HepG2 (cell line): ENCODE measurements at regions not wholly inside any gene's neighbourhood (a gene's known extent, or its start where the extent isn't known, plus 50 kb on each side); places are given as distances from the start of the nearest gene placed in this dataset.

Experiments
- ATAC-seq: fragments of 200-7000 bp; cut with Tn5 transposase; 3 replicates; pipeline ENCODE4 v1.9.1; 2020; ENCODE audit warnings: mild to moderate bottlenecking, moderate library complexity
- BruUV-seq: library from RNA; stranded (reverse); fragments of 400-500 nt; replicated peaks from 2 replicates; lab custom pipeline; 2021; lab: Mats Ljungman, UMichigan
- CTCF ChIA-PET: fragments of 300-600 bp; formaldehyde crosslinking; extraction: SDS; loops from one replicate; lab custom pipeline; 2021; ENCODE audit warnings: low total read pairs, inconsistent platforms, low intra/inter-chr PET ratio; lab: Yijun Ruan, JAX
- POLR2A ChIA-PET: fragments of 350-600 bp; sonication (Branson Sonifier 250); formaldehyde crosslinking; loops from one replicate; lab custom pipeline; 2020; ENCODE audit warnings: antibody characterized with exemption, inconsistent platforms; lab: Yijun Ruan, JAX
- DNase-seq: peaks from one replicate; pipeline ENCODE4 v3.0.0-alpha.2; 2015; ENCODE audit warnings: low spot score
- FAIRE-seq: peaks from 3 replicates; lab custom pipeline; 2011; peaks lifted over from hg19 to GRCh38; lab: Jason Lieb, UNC
- H2AFZ ChIP-seq: one replicate; pipeline ENCODE4 v1.6.1; 2011; ENCODE audit warnings: low read length, inconsistent platforms
- H3K27ac ChIP-seq: fragments of 300-600 bp; 3 replicates; pipeline ENCODE4 v1.8.0; 2011; ENCODE audit warnings: mixed run types, mild to moderate bottlenecking, mixed read lengths, low read length, inconsistent platforms; ENCODE audit not compliant: insufficient read depth; ENCODE audit errors: extremely low read length
- H3K27me3 ChIP-seq, 2 experiments: fragments of 200-600 bp in 1 of 2; 2 replicates in 1 of 2; 3 replicates in 1 of 2; pipeline versions ENCODE4 v1.6.0 to v1.8.0; 2011; ENCODE audit warnings: low read length in 2 of 2, mild to moderate bottlenecking in 2 of 2, moderate library complexity in 2 of 2, inconsistent platforms in 1 of 2; ENCODE audit not compliant: insufficient read depth in 2 of 2, control insufficient read depth in 1 of 2
- H3K36me3 ChIP-seq, 2 experiments: fragments of 200-600 bp in 1 of 2; replicated peaks in 1 of 2; 2 replicates in 1 of 2; 3 replicates in 1 of 2; pipeline versions ENCODE4 v1.5.1 to v1.8.0; 2011; ENCODE audit warnings: low read length in 2 of 2, inconsistent platforms in 1 of 2; ENCODE audit not compliant: insufficient read depth in 2 of 2, control insufficient read depth in 1 of 2
- H3K4me1 ChIP-seq: 2 replicates; pipeline ENCODE4 v1.5.1; 2012; ENCODE audit warnings: low read length, inconsistent platforms; ENCODE audit not compliant: insufficient read depth
- H3K4me2 ChIP-seq: 2 replicates; pipeline ENCODE4 v1.6.0; 2011; ENCODE audit warnings: low read depth, low read length, inconsistent platforms
- H3K4me3 ChIP-seq, 3 experiments: fragments of 200-600 bp in 1 of 3; sonication (generic), shearing (Covaris generic) in 1 of 3; replicated peaks in 1 of 3; 2 replicates each; pipeline ENCODE4 v1.5.1; 2011 to 2016; ENCODE audit warnings: low read length in 3 of 3, inconsistent platforms in 2 of 3, low read depth in 2 of 3, mild to moderate bottlenecking in 2 of 3, control low read depth in 1 of 3, mixed read lengths in 1 of 3; ENCODE audit not compliant: insufficient read depth in 1 of 3
- H3K79me2 ChIP-seq: one replicate; pipeline ENCODE4 v1.6.1; 2011; ENCODE audit warnings: low read length, inconsistent platforms; ENCODE audit not compliant: insufficient read depth
- H3K9ac ChIP-seq: 2 replicates; pipeline ENCODE4 v1.6.0; 2011; ENCODE audit warnings: mild to moderate bottlenecking, low read depth, low read length, inconsistent platforms; ENCODE audit not compliant: insufficient read depth
- H3K9me3 ChIP-seq: 2 replicates; pipeline ENCODE4 v1.5.1; 2012; ENCODE audit warnings: mild to moderate bottlenecking, low read length
- H4K20me1 ChIP-seq: 2 replicates; pipeline ENCODE4 v1.6.0; 2011; ENCODE audit warnings: inconsistent platforms, mild to moderate bottlenecking, low read length, moderate library complexity; ENCODE audit not compliant: insufficient read depth
- HNRNPLL ChIP-seq: fragments of 200-400 bp; formaldehyde crosslinking; IDR thresholded peaks from 2 replicates; pipeline ENCODE4 v1.6.1; 2017; ENCODE audit warnings: mild to moderate bottlenecking, low read depth, low read length; ENCODE audit not compliant: poor library complexity, severe bottlenecking
- JARID2 ChIP-seq: sonication (generic); formaldehyde crosslinking; IDR thresholded peaks from 2 replicates; pipeline ENCODE4 v1.8.1; 2023; ENCODE audit warnings: missing genetic modification reagents, inconsistent platforms; ENCODE audit not compliant: insufficient replicate concordance
- MAFK ChIP-seq, 2 experiments: IDR thresholded peaks in 1 of 2; conservative IDR thresholded peaks in 1 of 2; 2 replicates each; pipeline ENCODE4 v1.6.1; 2011; ENCODE audit warnings: improper control_type of control experiment in 2 of 2, low read length in 2 of 2
- REL ChIP-seq: sonication (generic); formaldehyde crosslinking; conservative IDR thresholded peaks from 2 replicates; pipeline ENCODE4 v1.8.0; 2022; ENCODE audit warnings: mild to moderate bottlenecking, missing genetic modification reagents, moderate library complexity
- ZNF260 ChIP-seq: sonication (generic); formaldehyde crosslinking; IDR thresholded peaks from 2 replicates; pipeline ENCODE4 v1.4.0; 2020; ENCODE audit warnings: missing genetic modification reagents, low read depth, mild to moderate bottlenecking, borderline replicate concordance
- WGBS: methylation state at CpG from one replicate; pipeline ENCODE4 v1.1.6; 2017; ENCODE audit warnings: low lambda C conversion rate; 5-methylcytosine and 5-hydroxymethylcytosine counted together
- in situ Hi-C: cut with HindIII; loops from 2 replicates; pipeline ENCODE4 v1.10.0; 2017; ENCODE audit warnings: low pct_unique_long_range_greater_than_20kb; ENCODE audit not compliant: extremely low pct_ligation_motif_present
- intact Hi-C: fragments of 100-400 bp; cut with micrococcal nuclease; formaldehyde crosslinking; loops from one replicate; pipeline ENCODE4 v1.10.0; 2022; ENCODE audit not compliant: unreplicated experiment
- TF ChIP-seq, protein P1 (sequence below): IDR thresholded peaks from 2 replicates; pipeline ENCODE4 v1.6.1; 2012; ENCODE audit warnings: low read length, improper control_type of control experiment

DNA sequence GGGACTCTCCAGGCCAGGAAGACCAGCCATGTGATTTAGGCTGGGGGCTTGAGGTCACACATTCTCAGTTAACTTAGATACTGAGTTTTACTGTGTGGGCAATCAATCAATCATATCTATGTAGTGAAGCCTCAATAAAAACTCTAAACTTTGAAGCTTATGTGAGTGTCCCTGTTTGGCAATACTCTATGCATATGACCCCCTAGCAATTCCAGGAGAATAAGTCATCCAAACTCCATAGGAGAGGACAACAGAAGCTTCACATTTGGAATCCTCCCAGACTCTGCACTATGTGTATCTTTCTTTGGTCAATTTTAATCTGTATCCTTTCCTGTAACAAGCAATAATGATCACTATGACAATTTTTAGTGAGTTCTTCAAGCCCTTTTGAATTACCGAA, 216.8 kb upstream of the RGMB start:
- intact Hi-C loops: no loop called here
- Histone ChIP-seq H3K36me3 (no peaks in the 10 kb centered on the region), H3K4me3 (no peak overlapping the region), H3K27me3 (no peaks in the 10 kb centered on the region), H3K9me3 (no peaks in the 10 kb centered on the region), H3K79me2 (no peaks in the 10 kb centered on the region), H3K4me2 (no peak overlapping the region), H2AFZ (no peak overlapping the region), H3K27ac (no peak overlapping the region), H3K4me1 (no peaks in the 10 kb centered on the region), H4K20me1 (no peaks in the 10 kb centered on the region), H3K9ac (no peak overlapping the region)
- ATAC-seq (no peak), FAIRE-seq (no peak), DNase-seq (no peak)
- POLR2A ChIA-PET: no interaction called here
- CTCF ChIA-PET: no interaction called here
- in situ Hi-C loops: no loop called here
- no TSS peak for BruUV-seq
- no peak for TF ChIP-seq REL
- TF ChIP-seq JARID2 (CRISPR knock-in tag): no peak
- no peak for TF ChIP-seq ZNF260 (CRISPR knock-in tag)
- TF ChIP-seq, protein P1, sequence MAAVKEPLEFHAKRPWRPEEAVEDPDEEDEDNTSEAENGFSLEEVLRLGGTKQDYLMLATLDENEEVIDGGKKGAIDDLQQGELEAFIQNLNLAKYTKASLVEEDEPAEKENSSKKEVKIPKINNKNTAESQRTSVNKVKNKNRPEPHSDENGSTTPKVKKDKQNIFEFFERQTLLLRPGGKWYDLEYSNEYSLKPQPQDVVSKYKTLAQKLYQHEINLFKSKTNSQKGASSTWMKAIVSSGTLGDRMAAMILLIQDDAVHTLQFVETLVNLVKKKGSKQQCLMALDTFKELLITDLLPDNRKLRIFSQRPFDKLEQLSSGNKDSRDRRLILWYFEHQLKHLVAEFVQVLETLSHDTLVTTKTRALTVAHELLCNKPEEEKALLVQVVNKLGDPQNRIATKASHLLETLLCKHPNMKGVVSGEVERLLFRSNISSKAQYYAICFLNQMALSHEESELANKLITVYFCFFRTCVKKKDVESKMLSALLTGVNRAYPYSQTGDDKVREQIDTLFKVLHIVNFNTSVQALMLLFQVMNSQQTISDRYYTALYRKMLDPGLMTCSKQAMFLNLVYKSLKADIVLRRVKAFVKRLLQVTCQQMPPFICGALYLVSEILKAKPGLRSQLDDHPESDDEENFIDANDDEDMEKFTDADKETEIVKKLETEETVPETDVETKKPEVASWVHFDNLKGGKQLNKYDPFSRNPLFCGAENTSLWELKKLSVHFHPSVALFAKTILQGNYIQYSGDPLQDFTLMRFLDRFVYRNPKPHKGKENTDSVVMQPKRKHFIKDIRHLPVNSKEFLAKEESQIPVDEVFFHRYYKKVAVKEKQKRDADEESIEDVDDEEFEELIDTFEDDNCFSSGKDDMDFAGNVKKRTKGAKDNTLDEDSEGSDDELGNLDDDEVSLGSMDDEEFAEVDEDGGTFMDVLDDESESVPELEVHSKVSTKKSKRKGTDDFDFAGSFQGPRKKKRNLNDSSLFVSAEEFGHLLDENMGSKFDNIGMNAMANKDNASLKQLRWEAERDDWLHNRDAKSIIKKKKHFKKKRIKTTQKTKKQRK: no peak
- no peak for TF ChIP-seq MAFK (conservative IDR thresholded peaks at IDR 0.05 in 1 of 2, IDR thresholded peaks at IDR 0.05 in 1 of 2; ENCODE audit: low read length in 2 of 2)
- WGBS: 59% methylated on average over 1 of the region's 1 CpG

DNA sequence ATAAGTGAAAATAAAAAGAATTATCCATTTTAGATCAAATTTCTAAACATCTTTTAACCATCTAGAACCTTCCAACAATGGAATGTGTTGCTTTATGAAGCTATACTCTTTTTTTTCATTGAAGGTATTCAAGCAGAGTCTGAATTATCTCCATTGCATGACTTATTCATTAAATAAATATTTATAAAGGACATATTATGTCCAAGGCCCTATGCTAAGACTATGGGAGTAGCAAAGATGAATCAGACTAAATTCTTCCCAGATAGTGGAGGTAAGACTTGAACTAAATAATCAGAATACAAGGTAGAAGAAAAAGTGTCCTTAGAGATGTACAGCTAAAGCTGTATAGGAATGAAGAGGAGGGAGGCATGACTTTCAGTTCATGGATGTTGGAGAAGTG, 215.5 kb upstream of the RGMB start:
- DNase-seq (no peak), FAIRE-seq (no peak), ATAC-seq (no peak)
- ChIA-PET CTCF (no interaction called here), POLR2A (no interaction called here)
- Histone ChIP-seq H3K4me1 (no peaks in the 10 kb centered on the region), H3K27me3 (no peaks in the 10 kb centered on the region), H2AFZ (no peak overlapping the region), H3K4me3 (no peak overlapping the region), H3K27ac (no peak overlapping the region), H3K36me3 (no peaks in the 10 kb centered on the region), H3K9ac (no peak overlapping the region), H3K4me2 (no peak overlapping the region), H3K79me2 (no peaks in the 10 kb centered on the region), H4K20me1 (no peaks in the 10 kb centered on the region), H3K9me3 (no peaks in the 10 kb centered on the region)
- in situ Hi-C loops (no loop called here), intact Hi-C loops (no loop called here)
- no peak for TF ChIP-seq HNRNPLL
- BruUV-seq: no TSS peak
